ENCODE measurements at regions not wholly inside any gene's neighbourhood (a gene's known extent, or its start where the extent isn't known, plus 50 kb on each side); places are given as distances from the start of the nearest gene placed in this dataset.

GRCh38 chr17:13410874-13411273 is 190.9 kb downstream of the HS3ST3A1 start:
- H2AK5ac ChIP-seq (ENCODE audit: low read length) = no peak overlapping the region
- WGBS (ENCODE audit: extremely low coverage, insufficient coverage, low lambda C conversion rate) = no CpG with 5 or more reads among the region's 2 CpGs
- H3K4me1 ChIP-seq (ENCODE audit: control insufficient read depth, low read depth, low read length) = no peaks in the 10 kb centered on the region
- H3K9ac ChIP-seq (ENCODE audit: low read length) = no peak overlapping the region
- no peak overlapping the region for H3K4ac ChIP-seq (ENCODE audit: low read depth, low read length)
- H3K4me2 ChIP-seq (ENCODE audit: low read length) = no peak overlapping the region
- no peaks in the 10 kb centered on the region for H3K27me3 ChIP-seq (ENCODE audit: insufficient read depth, low read length, poor library complexity)
- no peaks in the 10 kb centered on the region for H3K36me3 ChIP-seq (ENCODE audit: control insufficient read depth, insufficient read depth, low read length)
- H3K56ac ChIP-seq (ENCODE audit: low read length) = no peak overlapping the region
- H3K79me1 ChIP-seq (ENCODE audit: low read length) = no peaks in the 10 kb centered on the region
- H4K8ac ChIP-seq (ENCODE audit: low read depth, low read length) = no peak overlapping the region
- H2BK5ac ChIP-seq (ENCODE audit: low read length) = no peak overlapping the region
- no peak overlapping the region for H3K18ac ChIP-seq (ENCODE audit: low read length)
- H3K4me3 ChIP-seq (ENCODE audit: low read length) = no peak overlapping the region
- no peak overlapping the region for H3K27ac ChIP-seq (ENCODE audit: low read depth, low read length)
- DNase-seq = no peak
- H3K79me2 ChIP-seq (ENCODE audit: control insufficient read depth, insufficient read depth, low read length) = no peaks in the 10 kb centered on the region
- H2BK15ac ChIP-seq (replicated peaks; ENCODE audit: low read depth) = no peak overlapping the region
- no peak overlapping the region for H4K5ac ChIP-seq (ENCODE audit: low read length)
- no peak overlapping the region for H2BK120ac ChIP-seq (ENCODE audit: low read depth, low read length)
- H3K23ac ChIP-seq (ENCODE audit: low read length) = no peak overlapping the region

DNA sequence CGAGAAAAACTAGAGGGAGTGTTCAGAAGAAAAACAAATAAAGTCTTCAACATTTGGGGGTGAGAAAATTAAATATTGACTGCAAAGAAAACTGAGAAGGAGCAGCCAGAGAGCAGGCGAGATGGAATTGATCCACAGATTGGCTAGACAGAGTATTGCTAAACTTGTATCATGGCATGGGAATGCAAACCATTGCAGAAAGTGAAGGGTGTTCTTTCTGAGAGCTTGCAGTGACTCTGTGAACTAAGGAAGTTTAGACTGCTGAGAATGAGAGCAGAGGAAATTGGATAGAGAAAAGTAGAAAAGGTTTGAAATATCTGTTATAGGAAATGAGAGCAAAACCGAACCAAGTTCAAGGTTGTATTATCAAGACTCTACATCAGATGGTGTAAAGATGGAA is 191.5 kb downstream of the HS3ST3A1 start:
- Histone ChIP-seq H3K79me1 (ENCODE audit: low read length) (no peaks in the 10 kb centered on the region), H3K9ac (ENCODE audit: low read length) (no peak overlapping the region), H3K36me3 (ENCODE audit: control insufficient read depth, insufficient read depth, low read length) (no peaks in the 10 kb centered on the region), H3K4ac (ENCODE audit: low read depth, low read length) (no peak overlapping the region), H3K56ac (ENCODE audit: low read length) (no peak overlapping the region), H3K18ac (ENCODE audit: low read length) (no peak overlapping the region), H2BK120ac (ENCODE audit: low read depth, low read length) (no peak overlapping the region), H3K4me1 (ENCODE audit: control insufficient read depth, low read depth, low read length) (no peaks in the 10 kb centered on the region), H2BK5ac (ENCODE audit: low read length) (no peak overlapping the region), H2BK15ac (replicated peaks; ENCODE audit: low read depth) (no peak overlapping the region), H3K4me3 (ENCODE audit: low read length) (no peak overlapping the region), H3K79me2 (ENCODE audit: control insufficient read depth, insufficient read depth, low read length) (no peaks in the 10 kb centered on the region), H3K27me3 (ENCODE audit: insufficient read depth, low read length, poor library complexity) (no peaks in the 10 kb centered on the region), H3K23ac (ENCODE audit: low read length) (no peak overlapping the region), H4K8ac (ENCODE audit: low read depth, low read length) (no peak overlapping the region), H2AK5ac (ENCODE audit: low read length) (no peak overlapping the region), H3K4me2 (ENCODE audit: low read length) (no peak overlapping the region), H4K5ac (ENCODE audit: low read length) (no peak overlapping the region), H3K27ac (ENCODE audit: low read depth, low read length) (no peak overlapping the region)
- DNase-seq = no peak
- no CpG with 5 or more reads among the region's 3 CpGs for WGBS (ENCODE audit: extremely low coverage, insufficient coverage, low lambda C conversion rate)

DNA sequence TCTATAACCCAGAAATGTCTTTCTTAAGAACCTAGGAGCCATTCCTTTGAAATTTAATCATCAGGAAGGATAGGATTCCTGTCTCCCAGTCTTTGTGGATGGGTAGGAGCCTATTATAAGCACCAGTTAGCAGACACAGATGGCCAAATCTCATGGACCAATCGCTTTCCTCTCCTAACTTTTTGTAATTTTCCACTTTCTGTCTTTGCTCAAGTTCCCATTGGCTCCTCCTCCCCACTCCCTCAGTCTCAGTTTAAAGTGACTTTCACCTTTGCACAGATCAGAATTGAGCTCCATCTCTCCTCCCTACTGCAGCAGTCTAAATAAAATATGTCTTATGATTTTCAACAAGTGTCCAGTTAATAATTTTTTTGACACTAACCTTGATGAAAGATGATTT is 192.3 kb downstream of the HS3ST3A1 start:
- Histone ChIP-seq H2AK5ac (ENCODE audit: low read length) (no peak overlapping the region), H3K79me1 (ENCODE audit: low read length) (no peaks in the 10 kb centered on the region), H3K27ac (ENCODE audit: low read depth, low read length) (no peak overlapping the region), H3K4me1 (ENCODE audit: control insufficient read depth, low read depth, low read length) (no peaks in the 10 kb centered on the region), H3K56ac (ENCODE audit: low read length) (no peak overlapping the region), H3K4me2 (ENCODE audit: low read length) (no peak overlapping the region), H3K18ac (ENCODE audit: low read length) (no peak overlapping the region), H3K23ac (ENCODE audit: low read length) (no peak overlapping the region), H2BK120ac (ENCODE audit: low read depth, low read length) (no peak overlapping the region), H3K27me3 (ENCODE audit: insufficient read depth, low read length, poor library complexity) (no peaks in the 10 kb centered on the region), H2BK15ac (replicated peaks; ENCODE audit: low read depth) (no peak overlapping the region), H2BK5ac (ENCODE audit: low read length) (no peak overlapping the region), H4K8ac (ENCODE audit: low read depth, low read length) (no peak overlapping the region), H3K79me2 (ENCODE audit: control insufficient read depth, insufficient read depth, low read length) (no peaks in the 10 kb centered on the region), H3K4me3 (ENCODE audit: low read length) (no peak overlapping the region), H3K4ac (ENCODE audit: low read depth, low read length) (no peak overlapping the region), H3K9ac (ENCODE audit: low read length) (no peak overlapping the region), H4K5ac (ENCODE audit: low read length) (no peak overlapping the region), H3K36me3 (ENCODE audit: control insufficient read depth, insufficient read depth, low read length) (no peaks in the 10 kb centered on the region)
- WGBS (ENCODE audit: extremely low coverage, insufficient coverage, low lambda C conversion rate) = no CpG with 5 or more reads among the region's 1 CpG
- no peak for DNase-seq

- no peaks in the 10 kb centered on the region for H3K27me3 ChIP-seq (ENCODE audit: insufficient read depth, low read length, poor library complexity)
- no peaks in the 10 kb centered on the region for H3K79me2 ChIP-seq (ENCODE audit: control insufficient read depth, insufficient read depth, low read length)
- H2BK15ac ChIP-seq (replicated peaks; ENCODE audit: low read depth) = no peak overlapping the region
- H3K9ac ChIP-seq (ENCODE audit: low read length) = no peak overlapping the region
- H3K56ac ChIP-seq (ENCODE audit: low read length) = no peak overlapping the region
- no peaks in the 10 kb centered on the region for H3K36me3 ChIP-seq (ENCODE audit: control insufficient read depth, insufficient read depth, low read length)
- H4K8ac ChIP-seq (ENCODE audit: low read depth, low read length) = no peak overlapping the region
- H3K23ac ChIP-seq (ENCODE audit: low read length) = peak overlapping the region; percentile 80
- no peak overlapping the region for H2AK5ac ChIP-seq (ENCODE audit: low read length)
- H2BK5ac ChIP-seq (ENCODE audit: low read length) = no peak overlapping the region
- H3K4me3 ChIP-seq (ENCODE audit: low read length) = no peak overlapping the region
- no peak overlapping the region for H3K4me2 ChIP-seq (ENCODE audit: low read length)
- no peak overlapping the region for H3K27ac ChIP-seq (ENCODE audit: low read depth, low read length)
- H3K4ac ChIP-seq (ENCODE audit: low read depth, low read length) = no peak overlapping the region
- no peak overlapping the region for H4K5ac ChIP-seq (ENCODE audit: low read length)
- no peak for DNase-seq
- H3K79me1 ChIP-seq (ENCODE audit: low read length) = no peaks in the 10 kb centered on the region
- no peaks in the 10 kb centered on the region for H3K4me1 ChIP-seq (ENCODE audit: control insufficient read depth, low read depth, low read length)
- H2BK120ac ChIP-seq (ENCODE audit: low read depth, low read length) = no peak overlapping the region
- H3K18ac ChIP-seq (ENCODE audit: low read length) = no peak overlapping the region
- no CpG with 5 or more reads among the region's 6 CpGs for WGBS (ENCODE audit: extremely low coverage, insufficient coverage, low lambda C conversion rate)
Measured at GRCh38 chr17:13407381-13407780, 194.3 kb downstream of the HS3ST3A1 start.

DNA sequence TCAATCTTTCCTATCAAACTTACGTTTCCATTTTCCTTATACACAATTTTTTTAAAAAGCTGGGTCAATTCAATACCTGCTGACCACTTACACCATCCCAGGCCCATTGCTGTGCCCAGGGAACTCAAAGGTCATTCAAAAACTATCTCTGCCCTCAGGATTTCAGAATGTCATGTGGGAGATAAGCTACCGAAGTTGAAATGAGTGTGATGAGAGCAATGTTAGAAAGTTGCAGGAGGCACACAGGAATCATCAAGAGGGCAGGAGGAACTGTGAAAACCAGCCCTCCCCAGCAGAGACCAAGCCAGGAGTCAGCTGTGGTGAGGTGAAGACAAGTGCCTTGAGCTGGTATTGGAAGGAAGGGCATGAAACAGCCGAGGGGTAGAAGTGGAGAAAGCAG is 195.9 kb downstream of the HS3ST3A1 start:
- Histone ChIP-seq H3K4me3 (ENCODE audit: low read length) (no peak overlapping the region), H3K4ac (ENCODE audit: low read depth, low read length) (no peak overlapping the region), H2AK5ac (ENCODE audit: low read length) (no peak overlapping the region), H3K23ac (ENCODE audit: low read length) (no peak overlapping the region), H4K8ac (ENCODE audit: low read depth, low read length) (no peak overlapping the region), H3K4me1 (ENCODE audit: control insufficient read depth, low read depth, low read length) (no peaks in the 10 kb centered on the region), H4K5ac (ENCODE audit: low read length) (no peak overlapping the region), H2BK15ac (replicated peaks; ENCODE audit: low read depth) (no peak overlapping the region), H3K9ac (ENCODE audit: low read length) (no peak overlapping the region), H3K4me2 (ENCODE audit: low read length) (no peak overlapping the region), H3K18ac (ENCODE audit: low read length) (no peak overlapping the region), H3K56ac (ENCODE audit: low read length) (no peak overlapping the region), H3K27me3 (ENCODE audit: insufficient read depth, low read length, poor library complexity) (no peaks in the 10 kb centered on the region), H3K27ac (ENCODE audit: low read depth, low read length) (no peak overlapping the region), H3K79me2 (ENCODE audit: control insufficient read depth, insufficient read depth, low read length) (no peaks in the 10 kb centered on the region), H3K36me3 (ENCODE audit: control insufficient read depth, insufficient read depth, low read length) (no peaks in the 10 kb centered on the region), H3K79me1 (ENCODE audit: low read length) (no peaks in the 10 kb centered on the region), H2BK5ac (ENCODE audit: low read length) (no peak overlapping the region), H2BK120ac (ENCODE audit: low read depth, low read length) (no peak overlapping the region)
- WGBS (ENCODE audit: extremely low coverage, insufficient coverage, low lambda C conversion rate) = 100% methylated on average over 1 of the region's 3 CpGs
- no peak for DNase-seq

GRCh38 chr17:13405080-13405479 is 196.6 kb downstream of the HS3ST3A1 start:
- H3K4me1 ChIP-seq (ENCODE audit: control insufficient read depth, low read depth, low read length) = no peaks in the 10 kb centered on the region
- no peak overlapping the region for H3K9ac ChIP-seq (ENCODE audit: low read length)
- DNase-seq = no peak
- H3K27ac ChIP-seq (ENCODE audit: low read depth, low read length) = no peak overlapping the region
- no peaks in the 10 kb centered on the region for H3K27me3 ChIP-seq (ENCODE audit: insufficient read depth, low read length, poor library complexity)
- no peak overlapping the region for H2AK5ac ChIP-seq (ENCODE audit: low read length)
- no peaks in the 10 kb centered on the region for H3K79me2 ChIP-seq (ENCODE audit: control insufficient read depth, insufficient read depth, low read length)
- H3K4me2 ChIP-seq (ENCODE audit: low read length) = no peak overlapping the region
- H3K4me3 ChIP-seq (ENCODE audit: low read length) = no peak overlapping the region
- H2BK15ac ChIP-seq (replicated peaks; ENCODE audit: low read depth) = no peak overlapping the region
- no peak overlapping the region for H4K5ac ChIP-seq (ENCODE audit: low read length)
- WGBS (ENCODE audit: extremely low coverage, insufficient coverage, low lambda C conversion rate) = no CpG with 5 or more reads among the region's 1 CpG
- no peaks in the 10 kb centered on the region for H3K36me3 ChIP-seq (ENCODE audit: control insufficient read depth, insufficient read depth, low read length)
- no peak overlapping the region for H2BK5ac ChIP-seq (ENCODE audit: low read length)
- no peak overlapping the region for H3K18ac ChIP-seq (ENCODE audit: low read length)
- H2BK120ac ChIP-seq (ENCODE audit: low read depth, low read length) = no peak overlapping the region
- H3K56ac ChIP-seq (ENCODE audit: low read length) = no peak overlapping the region
- H3K23ac ChIP-seq (ENCODE audit: low read length) = no peak overlapping the region
- H4K8ac ChIP-seq (ENCODE audit: low read depth, low read length) = no peak overlapping the region
- H3K4ac ChIP-seq (ENCODE audit: low read depth, low read length) = no peak overlapping the region
- H3K79me1 ChIP-seq (ENCODE audit: low read length) = no peaks in the 10 kb centered on the region

All from mesendoderm (in vitro differentiated cells).